CD14-positive monocyte (primary cell): ENCODE measurements at regions not wholly inside any gene's neighbourhood (a gene's known extent, or its start where the extent isn't known, plus 50 kb on each side); places are given as distances from the start of the nearest gene placed in this dataset.

Experiments
- DNase-seq, 3 donors: peaks; one replicate each; pipeline ENCODE4 v3.0.0-alpha.2; 2011 to 2022
- H2AFZ ChIP-seq: 2 replicates; pipeline ENCODE4 v1.6.0; 2012; ENCODE audit warnings: mild to moderate bottlenecking, low read depth, low read length, inconsistent platforms; ENCODE audit not compliant: insufficient read depth, poor library complexity, severe bottlenecking
- H3K27ac ChIP-seq, 2 donors: 1 replicate in 1 of 2; 2 replicates in 1 of 2; pipeline ENCODE4 v1.5.1; 2012 to 2013; ENCODE audit warnings: low read length in 2 of 2, control low read depth in 1 of 2, inconsistent platforms in 1 of 2, low read depth in 1 of 2, mild to moderate bottlenecking in 1 of 2
- H3K27me3 ChIP-seq, 2 donors: one replicate each; pipeline versions ENCODE4 v1.6.0 to v1.6.1; 2011 to 2013; ENCODE audit warnings: low read length in 2 of 2; ENCODE audit not compliant: control insufficient read depth in 2 of 2, insufficient read depth in 2 of 2
- H3K36me3 ChIP-seq, 2 donors: replicated peaks in 1 of 2; 1 replicate in 1 of 2; 2 replicates in 1 of 2; pipeline versions ENCODE4 v1.5.1 to v1.6.1; 2012 to 2013; ENCODE audit warnings: low read length in 2 of 2, control low read depth in 1 of 2, inconsistent platforms in 1 of 2, mild to moderate bottlenecking in 1 of 2; ENCODE audit not compliant: insufficient read depth in 2 of 2, control insufficient read depth in 1 of 2
- H3K4me1 ChIP-seq, 2 donors: 1 replicate in 1 of 2; 2 replicates in 1 of 2; pipeline versions ENCODE4 v1.5.1 to v1.6.1; 2012 to 2013; ENCODE audit warnings: low read length in 2 of 2, control low read depth in 1 of 2, inconsistent platforms in 1 of 2, mild to moderate bottlenecking in 1 of 2, moderate library complexity in 1 of 2; ENCODE audit not compliant: insufficient read depth in 2 of 2, control insufficient read depth in 1 of 2
- H3K4me2 ChIP-seq: replicated peaks from 2 replicates; pipeline ENCODE3; 2012; ENCODE audit warnings: low read length, moderate library complexity, mild to moderate bottlenecking; ENCODE audit not compliant: poor library complexity, severe bottlenecking; ENCODE audit errors: extremely low read depth
- H3K4me3 ChIP-seq, 3 experiments: fragments of 200-600 bp in 1 of 3; sonication (generic) in 1 of 3; replicated peaks in 1 of 3; 1 replicate in 2 of 3; 2 replicates in 1 of 3; pipeline ENCODE4 v1.5.1; 2011 to 2013; ENCODE audit warnings: low read length in 3 of 3, mild to moderate bottlenecking in 3 of 3, control low read depth in 2 of 3, low read depth in 2 of 3, inconsistent platforms in 1 of 3, moderate library complexity in 1 of 3
- H3K79me2 ChIP-seq: 2 replicates; pipeline ENCODE4 v1.6.0; 2012; ENCODE audit warnings: mild to moderate bottlenecking, control low read depth, inconsistent platforms, low read length, moderate library complexity; ENCODE audit not compliant: insufficient read depth
- H3K9ac ChIP-seq: 2 replicates; pipeline ENCODE4 v1.6.0; 2017; ENCODE audit warnings: low read length, mild to moderate bottlenecking; ENCODE audit not compliant: insufficient read depth, poor library complexity, severe bottlenecking
- H3K9me3 ChIP-seq, 2 donors: replicated peaks in 1 of 2; 1 replicate in 1 of 2; 2 replicates in 1 of 2; pipeline versions ENCODE4 v1.5.1 to v1.6.1; 2012 to 2013; ENCODE audit warnings: low read length in 2 of 2, control low read depth in 1 of 2; ENCODE audit not compliant: control insufficient read depth in 1 of 2, insufficient read depth in 1 of 2
- H4K20me1 ChIP-seq: 2 replicates; pipeline ENCODE4 v1.6.0; 2012; ENCODE audit warnings: mild to moderate bottlenecking, low read length, control low read depth, moderate library complexity; ENCODE audit not compliant: insufficient read depth
- H3K27ac Mint-ChIP-seq, 7 donors: one replicate each; pipeline ENCODE4 v1.8.0; 2020; ENCODE audit warnings: mild to moderate bottlenecking in 7 of 7, mixed read lengths in 7 of 7, moderate library complexity in 6 of 7, inconsistent platforms in 2 of 7
- H3K27me3 Mint-ChIP-seq, 3 donors: one replicate each; pipeline ENCODE4 v1.8.0; 2021 to 2022; ENCODE audit warnings: low read depth in 3 of 3, mild to moderate bottlenecking in 3 of 3, mixed read lengths in 3 of 3, moderate library complexity in 3 of 3, inconsistent platforms in 1 of 3
- H3K36me3 Mint-ChIP-seq, 2 donors: one replicate each; pipeline ENCODE4 v1.8.0; 2020; ENCODE audit warnings: mixed read lengths in 2 of 2, inconsistent platforms in 1 of 2, mild to moderate bottlenecking in 1 of 2
- H3K4me1 Mint-ChIP-seq: one replicate; pipeline ENCODE4 v1.8.0; 2020; ENCODE audit warnings: mild to moderate bottlenecking, mixed read lengths
- H3K4me3 Mint-ChIP-seq, 2 donors: one replicate each; pipeline ENCODE4 v1.8.0; 2020; ENCODE audit warnings: mild to moderate bottlenecking in 2 of 2, mixed read lengths in 2 of 2, moderate library complexity in 1 of 2
- H3K9me3 Mint-ChIP-seq, 7 donors: one replicate each; pipeline ENCODE4 v1.8.0; 2020 to 2022; ENCODE audit warnings: mixed read lengths in 7 of 7, mild to moderate bottlenecking in 6 of 7, moderate library complexity in 6 of 7, inconsistent platforms in 2 of 7
- WGBS: methylation state at CpG from one replicate; pipeline ENCODE4 v1.1.5; 2013; ENCODE audit warnings: missing lambda C conversion rate; ENCODE audit not compliant: insufficient coverage; 5-methylcytosine and 5-hydroxymethylcytosine counted together
- intact Hi-C, 2 donors: fragments of 100-400 bp; cut with micrococcal nuclease; formaldehyde crosslinking; loops; one replicate each; pipeline versions ENCODE4 v1.15.0 to v1.15.1; 2023
- TF ChIP-seq, protein P1 (sequence below): fragments of 200-600 bp; IDR thresholded peaks from one replicate; pipeline ENCODE4 v1.8.0; 2022; ENCODE audit warnings: antibody characterized with exemption, mild to moderate bottlenecking

GRCh38 chr14:62130441-62130840, 368.2 kb downstream of the SNAPC1 start:
- H3K27me3 Mint-ChIP-seq: peaks cover 2 to 18% (median 3%) of the 10 kb centered on the region in 3 donors
- DNase-seq: no peak

GRCh38 chr14:62133776-62134550, 371.7 kb downstream of the SNAPC1 start:
- Mint-ChIP-seq H3K4me3 (no peak overlapping the region), H3K27ac (no peak overlapping the region), H3K36me3 (no peaks in the 10 kb centered on the region), H3K27me3 (peaks cover 3 to 13% (median 5%) of the 10 kb centered on the region in 3 donors), H3K4me1 (no peaks in the 10 kb centered on the region), H3K9me3 (peaks cover 0 to 5% (median 0%) of the 10 kb centered on the region in 7 donors)
- H3K4me2 ChIP-seq: no peak overlapping the region
- H3K4me3 ChIP-seq: no peak overlapping the region
- H2AFZ ChIP-seq: no peak overlapping the region
- WGBS: 100% methylated on average over 1 of the region's 1 CpG
- no peaks in the 10 kb centered on the region for H3K9me3 ChIP-seq
- intact Hi-C loops: no loop called here
- H3K27ac ChIP-seq: no peak overlapping the region
- no peak for DNase-seq
- no peaks in the 10 kb centered on the region for H3K36me3 ChIP-seq
- no peaks in the 10 kb centered on the region for H3K4me1 ChIP-seq
- TF ChIP-seq, protein P1, sequence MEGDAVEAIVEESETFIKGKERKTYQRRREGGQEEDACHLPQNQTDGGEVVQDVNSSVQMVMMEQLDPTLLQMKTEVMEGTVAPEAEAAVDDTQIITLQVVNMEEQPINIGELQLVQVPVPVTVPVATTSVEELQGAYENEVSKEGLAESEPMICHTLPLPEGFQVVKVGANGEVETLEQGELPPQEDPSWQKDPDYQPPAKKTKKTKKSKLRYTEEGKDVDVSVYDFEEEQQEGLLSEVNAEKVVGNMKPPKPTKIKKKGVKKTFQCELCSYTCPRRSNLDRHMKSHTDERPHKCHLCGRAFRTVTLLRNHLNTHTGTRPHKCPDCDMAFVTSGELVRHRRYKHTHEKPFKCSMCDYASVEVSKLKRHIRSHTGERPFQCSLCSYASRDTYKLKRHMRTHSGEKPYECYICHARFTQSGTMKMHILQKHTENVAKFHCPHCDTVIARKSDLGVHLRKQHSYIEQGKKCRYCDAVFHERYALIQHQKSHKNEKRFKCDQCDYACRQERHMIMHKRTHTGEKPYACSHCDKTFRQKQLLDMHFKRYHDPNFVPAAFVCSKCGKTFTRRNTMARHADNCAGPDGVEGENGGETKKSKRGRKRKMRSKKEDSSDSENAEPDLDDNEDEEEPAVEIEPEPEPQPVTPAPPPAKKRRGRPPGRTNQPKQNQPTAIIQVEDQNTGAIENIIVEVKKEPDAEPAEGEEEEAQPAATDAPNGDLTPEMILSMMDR: no peak
- no peaks in the 10 kb centered on the region for H4K20me1 ChIP-seq
- no peak overlapping the region for H3K9ac ChIP-seq
- H3K79me2 ChIP-seq: no peaks in the 10 kb centered on the region
- H3K27me3 ChIP-seq: peaks cover 0 to 7% of the 10 kb centered on the region in 2 donors

More at GRCh38 chr14:62130441-62130840, 368.2 kb downstream of the SNAPC1 start:
- H3K9ac ChIP-seq: no peak overlapping the region
- no peaks in the 10 kb centered on the region for H3K9me3 Mint-ChIP-seq
- H3K36me3 ChIP-seq: no peaks in the 10 kb centered on the region
- no peaks in the 10 kb centered on the region for H3K79me2 ChIP-seq
- no peaks in the 10 kb centered on the region for H3K9me3 ChIP-seq
- H3K4me3 Mint-ChIP-seq: no peak overlapping the region
- no CpG with 5 or more reads among the region's 4 CpGs for WGBS
- no peak overlapping the region for H3K27ac Mint-ChIP-seq
- TF ChIP-seq, protein P1: no peak
- H3K4me1 Mint-ChIP-seq: no peaks in the 10 kb centered on the region
- no peaks in the 10 kb centered on the region for H3K4me1 ChIP-seq
- H3K4me2 ChIP-seq: no peak overlapping the region
- no peak overlapping the region for H3K27ac ChIP-seq
- H3K4me3 ChIP-seq: no peak overlapping the region
- H3K27me3 ChIP-seq: peaks cover 0 to 17% of the 10 kb centered on the region in 2 donors
- intact Hi-C loops: no loop called here
- no peaks in the 10 kb centered on the region for H4K20me1 ChIP-seq
- no peaks in the 10 kb centered on the region for H3K36me3 Mint-ChIP-seq
- no peak overlapping the region for H2AFZ ChIP-seq
